Left renal cortex interstitium (tissue), 4 donors: ENCODE measurements at regions not wholly inside any gene's neighbourhood (a gene's known extent, or its start where the extent isn't known, plus 50 kb on each side); places are given as distances from the start of the nearest gene placed in this dataset.
"Not testable (repeated sequence)": the region's sequence is repeated elsewhere in the genome, so short reads cannot be mapped to it uniquely, and the experiment has no call there.

Experiments
- DNase-seq, 4 donors: peaks; one replicate each; pipeline ENCODE4 v3.0.0-alpha.2; 2013; ENCODE audit warnings: low read depth in 4 of 4, low spot score in 2 of 4, missing footprints in 1 of 4

- DNase-seq = no peak
These were observed 405.9 kb upstream of the MAGEB16 start for GRCh38 chrX:35392232-35392631.

GRCh38 chrX:35406386-35406785 is 391.8 kb upstream of the MAGEB16 start:
- DNase-seq = no peak

GRCh38 chrX:35416782-35417181 is 381.4 kb upstream of the MAGEB16 start:
- no peak for DNase-seq

- no peak for DNase-seq
These were observed 366.1 kb upstream of the MAGEB16 start for GRCh38 chrX:35432056-35432455.

- no peak for DNase-seq
These were observed 359.0 kb upstream of the MAGEB16 start for GRCh38 chrX:35439034-35439660.

GRCh38 chrX:35439692-35440091 is 358.4 kb upstream of the MAGEB16 start:
- no peak for DNase-seq

GRCh38 chrX:35442421-35442820 is 355.7 kb upstream of the MAGEB16 start:
- no peak for DNase-seq

GRCh38 chrX:35443091-35443582 is 355.0 kb upstream of the MAGEB16 start:
- DNase-seq = not testable (repeated sequence)

- DNase-seq = no peak
These were observed 353.3 kb upstream of the MAGEB16 start for GRCh38 chrX:35444671-35445355.

- no peak for DNase-seq
These were observed 352.2 kb upstream of the MAGEB16 start for GRCh38 chrX:35445912-35446311.

- DNase-seq = no peak
These were observed 341.3 kb upstream of the MAGEB16 start for GRCh38 chrX:35456891-35457290.

- no peak for DNase-seq
These were observed 340.0 kb upstream of the MAGEB16 start for GRCh38 chrX:35458142-35458541.

GRCh38 chrX:35461164-35461563 is 337.0 kb upstream of the MAGEB16 start:
- DNase-seq = no peak

GRCh38 chrX:35496671-35497070 is 301.5 kb upstream of the MAGEB16 start:
- not testable (repeated sequence) for DNase-seq

- DNase-seq = not testable (repeated sequence)
These were observed 300.7 kb upstream of the MAGEB16 start for GRCh38 chrX:35497453-35497852.

GRCh38 chrX:35499071-35499862 is 298.9 kb upstream of the MAGEB16 start:
- DNase-seq = no peak

GRCh38 chrX:35507701-35508100 is 290.4 kb upstream of the MAGEB16 start:
- peak in 2 of 4 donors; percentile 2 to 3 for DNase-seq

GRCh38 chrX:35548003-35548402 is 250.1 kb upstream of the MAGEB16 start:
- DNase-seq = not testable (repeated sequence)

- DNase-seq = no peak
These were observed 240.2 kb upstream of the MAGEB16 start for GRCh38 chrX:35557916-35558315.

- DNase-seq = no peak
These were observed 236.2 kb upstream of the MAGEB16 start for GRCh38 chrX:35561985-35562384.

- no peak for DNase-seq
These were observed 235.7 kb upstream of the MAGEB16 start for GRCh38 chrX:35562395-35562794.
